SK-N-SH treated with all-trans-retinoic acid at 6 μM for 48 hours (cell line): ENCODE measurements at regions not wholly inside any gene's neighbourhood (a gene's known extent, or its start where the extent isn't known, plus 50 kb on each side); places are given as distances from the start of the nearest gene placed in this dataset.

Experiments
- ATAC-seq: fragments of 200-7000 bp; cut with Tn5 transposase; 3 replicates; pipeline ENCODE4 v1.9.1; 2020; ENCODE audit warnings: mild to moderate bottlenecking, moderate library complexity
- ARNTL ChIP-seq: fragments of 450-650 bp; formaldehyde crosslinking; IDR thresholded peaks from 2 replicates; pipeline ENCODE4 v1.5.0; 2020; ENCODE audit warnings: low read depth, mild to moderate bottlenecking, moderate library complexity, borderline replicate concordance
- BACH2 ChIP-seq: fragments of 250-450 bp; sonication (Bioruptor Pico); IDR thresholded peaks from 2 replicates; pipeline ENCODE4 v1.9.0; 2021; ENCODE audit warnings: mild to moderate bottlenecking, borderline replicate concordance
- CREB5 ChIP-seq: fragments of 250-450 bp; sonication (Bioruptor Pico); IDR thresholded peaks from 2 replicates; pipeline ENCODE4 v1.5.1; 2020; ENCODE audit warnings: low read depth, mild to moderate bottlenecking, moderate library complexity
- CSDC2 ChIP-seq: fragments of 250-450 bp; sonication (Bioruptor Pico); IDR thresholded peaks from 2 replicates; pipeline ENCODE4 v1.5.0; 2020; ENCODE audit warnings: mild to moderate bottlenecking, moderate library complexity
- CSRNP3 ChIP-seq: fragments of 250-450 bp; sonication (Bioruptor Pico); IDR thresholded peaks from 2 replicates; pipeline ENCODE4 v1.5.1; 2021; ENCODE audit warnings: mild to moderate bottlenecking, moderate library complexity
- ESRRG ChIP-seq: fragments of 250-450 bp; sonication (Bioruptor Pico); IDR thresholded peaks from 2 replicates; pipeline ENCODE4 v1.6.1; 2021; ENCODE audit warnings: mild to moderate bottlenecking
- GLIS3 ChIP-seq: fragments of 250-450 bp; sonication (Bioruptor Pico); IDR thresholded peaks from 2 replicates; pipeline ENCODE4 v1.5.0; 2020; ENCODE audit warnings: mild to moderate bottlenecking, moderate library complexity
- ISL1 ChIP-seq: fragments of 250-450 bp; sonication (Bioruptor Pico); IDR thresholded peaks from 2 replicates; pipeline ENCODE4 v2.1.2; 2022; ENCODE audit warnings: mild to moderate bottlenecking, moderate library complexity
- OSR1 ChIP-seq: fragments of 250-450 bp; sonication (Bioruptor Pico); IDR thresholded peaks from 2 replicates; pipeline ENCODE4 v1.8.0; 2022; ENCODE audit warnings: moderate library complexity, mild to moderate bottlenecking, inconsistent platforms
- POU6F1 ChIP-seq: fragments of 250-450 bp; sonication (Bioruptor Pico); IDR thresholded peaks from 2 replicates; pipeline ENCODE4 v1.8.0; 2021; ENCODE audit warnings: low read depth, mild to moderate bottlenecking, moderate library complexity, borderline replicate concordance
- PPARA ChIP-seq: fragments of 250-450 bp; sonication (Bioruptor Pico); IDR thresholded peaks from 2 replicates; pipeline ENCODE4 v1.5.0; 2020; ENCODE audit warnings: mild to moderate bottlenecking, borderline replicate concordance
- RARB ChIP-seq: fragments of 250-450 bp; sonication (Bioruptor Pico); IDR thresholded peaks from 2 replicates; pipeline ENCODE4 v1.8.0; 2021; ENCODE audit warnings: mild to moderate bottlenecking, moderate library complexity
- SNAI2 ChIP-seq: fragments of 250-450 bp; sonication (Bioruptor Pico); IDR thresholded peaks from 2 replicates; pipeline ENCODE4 v1.5.0; 2020; ENCODE audit warnings: mild to moderate bottlenecking, moderate library complexity
- TCF4 ChIP-seq: fragments of 250-450 bp; sonication (Bioruptor Pico); IDR thresholded peaks from 2 replicates; pipeline ENCODE4 v1.8.0; 2021; ENCODE audit warnings: mild to moderate bottlenecking, moderate library complexity, borderline replicate concordance
- TSHZ2 ChIP-seq: fragments of 250-450 bp; sonication (Bioruptor Pico); IDR thresholded peaks from 2 replicates; pipeline ENCODE4 v1.5.0; 2020; ENCODE audit warnings: mild to moderate bottlenecking, moderate library complexity
- ZFP3 ChIP-seq: fragments of 250-450 bp; sonication (Bioruptor Pico); IDR thresholded peaks from 2 replicates; pipeline ENCODE4 v1.5.0; 2020; ENCODE audit warnings: mild to moderate bottlenecking, moderate library complexity
- ZFP30 ChIP-seq: fragments of 450-650 bp; formaldehyde crosslinking; IDR thresholded peaks from 2 replicates; pipeline ENCODE4 v1.5.0; 2022; ENCODE audit warnings: mild to moderate bottlenecking, moderate library complexity
- ZNF565 ChIP-seq: fragments of 450-650 bp; formaldehyde crosslinking; conservative IDR thresholded peaks from 2 replicates; pipeline ENCODE4 v1.5.0; 2020; ENCODE audit warnings: low read depth, mild to moderate bottlenecking, moderate library complexity
- ZNF70 ChIP-seq: fragments of 450-650 bp; formaldehyde crosslinking; IDR thresholded peaks from 2 replicates; pipeline ENCODE4 v1.5.0; 2020; ENCODE audit warnings: mild to moderate bottlenecking, moderate library complexity
- TF ChIP-seq, protein P1 (sequence below): fragments of 250-450 bp; sonication (Bioruptor Pico); IDR thresholded peaks from 2 replicates; pipeline ENCODE4 v1.8.0; 2020; ENCODE audit warnings: mild to moderate bottlenecking, moderate library complexity, borderline replicate concordance

- TF ChIP-seq, protein P1, sequence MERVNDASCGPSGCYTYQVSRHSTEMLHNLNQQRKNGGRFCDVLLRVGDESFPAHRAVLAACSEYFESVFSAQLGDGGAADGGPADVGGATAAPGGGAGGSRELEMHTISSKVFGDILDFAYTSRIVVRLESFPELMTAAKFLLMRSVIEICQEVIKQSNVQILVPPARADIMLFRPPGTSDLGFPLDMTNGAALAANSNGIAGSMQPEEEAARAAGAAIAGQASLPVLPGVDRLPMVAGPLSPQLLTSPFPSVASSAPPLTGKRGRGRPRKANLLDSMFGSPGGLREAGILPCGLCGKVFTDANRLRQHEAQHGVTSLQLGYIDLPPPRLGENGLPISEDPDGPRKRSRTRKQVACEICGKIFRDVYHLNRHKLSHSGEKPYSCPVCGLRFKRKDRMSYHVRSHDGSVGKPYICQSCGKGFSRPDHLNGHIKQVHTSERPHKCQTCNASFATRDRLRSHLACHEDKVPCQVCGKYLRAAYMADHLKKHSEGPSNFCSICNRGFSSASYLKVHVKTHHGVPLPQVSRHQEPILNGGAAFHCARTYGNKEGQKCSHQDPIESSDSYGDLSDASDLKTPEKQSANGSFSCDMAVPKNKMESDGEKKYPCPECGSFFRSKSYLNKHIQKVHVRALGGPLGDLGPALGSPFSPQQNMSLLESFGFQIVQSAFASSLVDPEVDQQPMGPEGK (CRISPR knock-in tag), result no peak
- TF ChIP-seq TCF4, result no peak
- TF ChIP-seq GLIS3 (CRISPR knock-in tag), result no peak
- TF ChIP-seq, all 23 proteins: peak for 0
Measured at GRCh38 chr1:81605023-81605422, 195.7 kb upstream of the ADGRL2 start (continued).

GRCh38 chr1:81600878-81601622 is 199.7 kb upstream of the ADGRL2 start:
- no peak for ATAC-seq
- TF ChIP-seq ZFP30 (CRISPR knock-in tag), result no peak
- no peak for TF ChIP-seq CSRNP3 (CRISPR knock-in tag)
- TF ChIP-seq GLIS3 (CRISPR knock-in tag), result no peak
- TF ChIP-seq ESRRG, result no peak
- TF ChIP-seq ZNF70, result no peak
- TF ChIP-seq CREB5 (CRISPR knock-in tag), result no peak
- TF ChIP-seq SNAI2, result no peak
- no peak for TF ChIP-seq BACH2 (CRISPR knock-in tag)
- TF ChIP-seq CSDC2 (CRISPR knock-in tag), result no peak

DNA sequence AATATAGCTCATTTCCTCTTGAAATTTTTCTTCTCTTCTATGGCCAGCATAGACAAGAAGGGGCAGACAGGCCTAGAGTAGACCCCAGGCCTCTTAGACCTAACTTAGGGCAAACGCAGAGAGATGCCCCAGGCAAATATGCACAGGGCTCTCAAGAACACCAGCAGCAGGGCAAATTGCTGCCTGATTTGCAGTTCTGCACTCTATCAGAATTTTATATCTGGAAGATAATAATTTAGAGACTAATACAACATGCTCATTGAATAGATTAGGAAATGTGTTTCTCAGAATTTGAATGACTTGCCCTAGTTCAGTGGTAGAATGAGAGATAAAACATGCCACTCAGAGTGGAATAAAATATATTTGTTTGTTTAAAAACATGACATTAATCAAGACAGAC is 200.4 kb upstream of the ADGRL2 start:
- ATAC-seq, result no peak
- TF ChIP-seq GLIS3 (CRISPR knock-in tag) (no peak), TCF4 (peak; percentile 29; the same call in 1 of the 2 replicates)
- TF ChIP-seq, all 23 proteins: peak for 1

- TF ChIP-seq ZFP3 (CRISPR knock-in tag) (no peak), ISL1 (CRISPR knock-in tag) (no peak), OSR1 (CRISPR knock-in tag) (no peak), PPARA (no peak), ZNF565 (CRISPR knock-in tag) (no peak), CSRNP3 (CRISPR knock-in tag) (no peak), ZNF70 (no peak), BACH2 (CRISPR knock-in tag) (no peak), ARNTL (CRISPR knock-in tag) (no peak), TSHZ2 (CRISPR knock-in tag) (no peak), RARB (CRISPR knock-in tag) (no peak), CREB5 (CRISPR knock-in tag) (no peak), ESRRG (no peak), POU6F1 (CRISPR knock-in tag) (no peak), TCF4 (no peak), ZFP30 (CRISPR knock-in tag) (no peak)
- TF ChIP-seq, protein P1 (CRISPR knock-in tag), result no peak
- ATAC-seq, result no peak
Measured at GRCh38 chr1:81598623-81599022, 202.1 kb upstream of the ADGRL2 start.
